ENCODE measurements at regions not wholly inside any gene's neighbourhood (a gene's known extent, or its start where the extent isn't known, plus 50 kb on each side); places are given as distances from the start of the nearest gene placed in this dataset.

- 24% methylated on average over 3 of the region's 3 CpGs for WGBS (ENCODE audit: insufficient coverage, insufficient replicate concordance, low lambda C conversion rate, missing lambda C conversion rate)
- ATAC-seq (no peak), FAIRE-seq (no peak), DNase-seq (ENCODE audit: low read depth, low spot score) (no peak)
- no peaks in the 10 kb centered on the region for H4K20me1 ChIP-seq (ENCODE audit: control insufficient read depth, insufficient read depth)
- no peaks in the 10 kb centered on the region for H3K27me3 ChIP-seq (replicated peaks in 1 of 2; ENCODE audit: control insufficient read depth in 2 of 2, insufficient read depth in 2 of 2, low read length in 1 of 2)
- no peak overlapping the region for H2AFZ ChIP-seq (ENCODE audit: control insufficient read depth, low read depth, low read length)
- RAD21 ChIA-PET (ENCODE audit: unreplicated experiment), result no interaction called here
- in situ Hi-C loops (cut with MboI) (no loop called here), intact Hi-C loops (cut with micrococcal nuclease; ENCODE audit: unreplicated experiment) (no loop called here)
- no peak overlapping the region for H3K4me3 ChIP-seq
- POLR2A ChIA-PET, result no interaction called here
- H3K27ac ChIP-seq (ENCODE audit: control insufficient read depth, insufficient read depth), result no peak overlapping the region
- H3K4me2 ChIP-seq (ENCODE audit: control insufficient read depth, insufficient read depth), result no peak overlapping the region
- no TSS peak for BruUV-seq (replicated peaks)
- H3K9me3 ChIP-seq (replicated peaks; ENCODE audit: control insufficient read depth, insufficient read depth, low read length), result no peaks in the 10 kb centered on the region
- CTCF ChIA-PET, result no interaction called here
- no peaks in the 10 kb centered on the region for H3K36me3 ChIP-seq (ENCODE audit: control insufficient read depth in 2 of 2, insufficient read depth in 2 of 2, low read length in 1 of 2)
- TF ChIP-seq CUX1 (IDR thresholded peaks at IDR 0.05; ENCODE audit: insufficient replicate concordance, low read depth, low read length), result no peak
- TF ChIP-seq MEF2A (IDR thresholded peaks at IDR 0.05; ENCODE audit: insufficient read depth, low read depth, low read length), result no peak
- no peak for TF ChIP-seq CHD2 (IDR thresholded peaks at IDR 0.05; ENCODE audit: borderline replicate concordance, low read depth, low read length)
- no peak for TF ChIP-seq USF2 (IDR thresholded peaks at IDR 0.05; ENCODE audit: borderline replicate concordance, low read depth, low read length)
- TF ChIP-seq USF1 (IDR thresholded peaks at IDR 0.05; ENCODE audit: borderline replicate concordance, extremely low read length, insufficient read depth, low read depth, low read length), result no peak
- no peak for TF ChIP-seq RCOR1 (conservative IDR thresholded peaks at IDR 0.05; ENCODE audit: low read depth, low read length)
- TF ChIP-seq PRDM15 (CRISPR knock-in tag; IDR thresholded peaks at IDR 0.05), result no peak
- no peak for TF ChIP-seq SPI1 (IDR thresholded peaks at IDR 0.05; ENCODE audit: borderline replicate concordance, insufficient read depth, low read depth, low read length)
- TF ChIP-seq SREBF2 (IDR thresholded peaks at IDR 0.05; ENCODE audit: low read length), result no peak
- no peak for TF ChIP-seq RB1 (IDR thresholded peaks at IDR 0.05; ENCODE audit: borderline replicate concordance)
- no peak for TF ChIP-seq HSF1 (IDR thresholded peaks at IDR 0.05; ENCODE audit: low read depth, low read length)
- no peak for TF ChIP-seq BACH1 (IDR thresholded peaks at IDR 0.05; ENCODE audit: borderline replicate concordance)
- H3K9ac ChIP-seq (ENCODE audit: control insufficient read depth, insufficient read depth, low read length), result no peak overlapping the region
- no peaks in the 10 kb centered on the region for H3K79me2 ChIP-seq (ENCODE audit: control insufficient read depth, insufficient read depth, low read length)
- H3K4me1 ChIP-seq (ENCODE audit: control insufficient read depth, insufficient read depth, low read length), result no peaks in the 10 kb centered on the region
- SMC1A ChIA-PET (ENCODE audit: uncharacterized antibody, unreplicated experiment), result interaction anchor here (0.7 kb wide), 1 partner anchor 58 kb away, joined by 3 read pairs; no protein-coding TSS in a partner anchor
Measured at GRCh38 chr2:34627003-34627402, 1027.9 kb upstream of the FAM98A start.

Data from GM12878 (cell line).